PC-3 (cell line): ENCODE measurements at regions not wholly inside any gene's neighbourhood (a gene's known extent, or its start where the extent isn't known, plus 50 kb on each side); places are given as distances from the start of the nearest gene placed in this dataset.
"Not testable (repeated sequence)": the region's sequence is repeated elsewhere in the genome, so short reads cannot be mapped to it uniquely, and the experiment has no call there.

ENCODE experiments used
- ATAC-seq: fragments of 200-7000 bp; cut with Tn5 transposase; 2 replicates; pipeline ENCODE4 v1.9.1; 2020; ENCODE audit warnings: mild to moderate bottlenecking, moderate library complexity
- BruUV-seq: library from RNA; stranded (reverse); fragments of 400-500 nt; replicated peaks from 2 replicates; lab custom pipeline; 2021; lab: Mats Ljungman, UMichigan
- CTCF ChIA-PET: fragments of 300-600 bp; sonication (Branson Sonifier 250); formaldehyde crosslinking; loops from one replicate; lab custom pipeline; 2022; ENCODE audit warnings: antibody characterized with exemption; lab: Charles Lee
- POLR2A ChIA-PET: fragments of 300-600 bp; sonication (Branson Sonifier 250); formaldehyde crosslinking; loops from one replicate; lab custom pipeline; 2022; ENCODE audit warnings: antibody characterized with exemption; ENCODE audit not compliant: unreplicated experiment; lab: Charles Lee
- DNase-seq: peaks from one replicate; pipeline ENCODE4 v3.0.0-alpha.2; 2015
- H2AFZ ChIP-seq: fragments of 300-600 bp; sonication (generic); 2 replicates; pipeline ENCODE4 v1.6.0; 2016; ENCODE audit warnings: antibody characterized with exemption, low read length
- H3F3A ChIP-seq: fragments of 300-600 bp; sonication (generic); one replicate; pipeline ENCODE4 v1.6.0; 2017; ENCODE audit warnings: antibody characterized with exemption, low read length, control low read depth, mild to moderate bottlenecking; ENCODE audit not compliant: unreplicated experiment
- H3K27ac ChIP-seq: fragments of 300-600 bp; sonication (generic); 2 replicates; pipeline ENCODE4 v1.5.1; 2016; ENCODE audit warnings: mild to moderate bottlenecking, low read length
- H3K27me3 ChIP-seq: fragments of 300-600 bp; sonication (generic); 2 replicates; pipeline ENCODE4 v1.6.1; 2016; ENCODE audit warnings: low read length, mixed read lengths
- H3K36me3 ChIP-seq: fragments of 300-600 bp; sonication (generic); 2 replicates; pipeline ENCODE4 v1.6.1; 2016; ENCODE audit warnings: low read depth, mixed run types, low read length, mixed read lengths
- H3K4me1 ChIP-seq: fragments of 300-600 bp; sonication (generic); 2 replicates; pipeline ENCODE4 v1.5.1; 2016; ENCODE audit warnings: low read length; ENCODE audit not compliant: insufficient read depth
- H3K4me2 ChIP-seq: fragments of 300-600 bp; sonication (generic); 2 replicates; pipeline ENCODE4 v1.6.0; 2016; ENCODE audit warnings: low read length
- H3K4me3 ChIP-seq: fragments of 300-600 bp; sonication (generic); 2 replicates; pipeline ENCODE4 v1.5.1; 2016; ENCODE audit warnings: mild to moderate bottlenecking, low read length, mixed read lengths
- H3K79me2 ChIP-seq: fragments of 300-600 bp; sonication (generic); 2 replicates; pipeline ENCODE4 v1.6.1; 2017; ENCODE audit warnings: low read length, mixed read lengths
- H3K9ac ChIP-seq: fragments of 300-600 bp; sonication (generic); 2 replicates; pipeline ENCODE4 v1.6.0; 2016; ENCODE audit warnings: mild to moderate bottlenecking, low read length
- H3K9me2 ChIP-seq: fragments of 300-600 bp; sonication (generic); replicated peaks from 2 replicates; pipeline ENCODE4 v1.6.1; 2016; ENCODE audit warnings: mixed run types, low read length, mixed read lengths
- H3K9me3 ChIP-seq: fragments of 300-600 bp; sonication (generic); 2 replicates; pipeline ENCODE4 v1.6.1; 2016; ENCODE audit warnings: low read length, mixed read lengths
- H4K20me1 ChIP-seq: fragments of 300-600 bp; sonication (generic); 2 replicates; pipeline ENCODE4 v1.6.1; 2016; ENCODE audit warnings: low read length, mixed read lengths
- EZH2 ChIP-seq: fragments of 300-600 bp; sonication (generic); IDR thresholded peaks from one replicate; pipeline ENCODE4 v1.6.1; 2017; ENCODE audit warnings: antibody characterized with exemption, mild to moderate bottlenecking, low read length; ENCODE audit not compliant: unreplicated experiment
- EZH2phosphoT487 ChIP-seq: fragments of 300-600 bp; sonication (generic); IDR thresholded peaks from 2 replicates; pipeline ENCODE4 v1.6.1; 2018; ENCODE audit warnings: mild to moderate bottlenecking, antibody characterized with exemption, low read length, borderline replicate concordance
- intact Hi-C: fragments of 100-400 bp; cut with micrococcal nuclease; formaldehyde crosslinking; loops from 2 replicates; pipeline ENCODE4 v1.9.0; 2023
- TF ChIP-seq, protein P1 (sequence below): fragments of 300-600 bp; sonication (generic); conservative IDR thresholded peaks from 2 replicates; pipeline ENCODE4 v1.5.1; 2017; ENCODE audit warnings: antibody characterized with exemption, low read depth, mild to moderate bottlenecking, low read length

DNA sequence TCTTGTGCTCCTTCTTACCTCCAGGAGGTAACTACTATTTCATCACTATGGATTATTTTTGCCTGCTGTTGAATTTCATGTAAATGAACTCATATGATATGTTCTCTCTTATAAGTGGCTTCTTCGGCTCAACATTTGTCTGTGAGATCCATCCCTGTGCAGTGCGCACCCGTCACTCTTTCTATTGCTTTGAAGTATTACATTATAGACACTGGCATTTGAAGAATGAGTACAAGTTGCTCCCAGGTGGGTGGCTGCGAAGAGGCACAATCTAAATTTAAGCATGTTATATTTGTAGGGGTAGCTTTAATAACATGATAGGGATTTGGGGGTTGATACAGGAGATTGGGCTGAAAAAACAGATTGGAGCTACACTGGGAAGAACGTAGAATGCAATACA, 809.7 kb downstream of the CCSER2 start:
- Histone ChIP-seq H3K4me2 (no peak overlapping the region), H3K79me2 (no peaks in the 10 kb centered on the region), H3K9me3 (no peaks in the 10 kb centered on the region), H3F3A (no peaks in the 10 kb centered on the region), H2AFZ (no peak overlapping the region), H3K36me3 (no peaks in the 10 kb centered on the region), H3K4me3 (no peak overlapping the region), H3K9ac (no peak overlapping the region), H3K9me2 (no peaks in the 10 kb centered on the region), H3K27me3 (no peaks in the 10 kb centered on the region), H3K4me1 (no peaks in the 10 kb centered on the region), H4K20me1 (no peaks in the 10 kb centered on the region), H3K27ac (no peak overlapping the region)
- no TSS peak for BruUV-seq
- ATAC-seq (no peak), DNase-seq (no peak)
- POLR2A ChIA-PET, result no interaction called here
- CTCF ChIA-PET, result no interaction called here
- TF ChIP-seq, protein P1, sequence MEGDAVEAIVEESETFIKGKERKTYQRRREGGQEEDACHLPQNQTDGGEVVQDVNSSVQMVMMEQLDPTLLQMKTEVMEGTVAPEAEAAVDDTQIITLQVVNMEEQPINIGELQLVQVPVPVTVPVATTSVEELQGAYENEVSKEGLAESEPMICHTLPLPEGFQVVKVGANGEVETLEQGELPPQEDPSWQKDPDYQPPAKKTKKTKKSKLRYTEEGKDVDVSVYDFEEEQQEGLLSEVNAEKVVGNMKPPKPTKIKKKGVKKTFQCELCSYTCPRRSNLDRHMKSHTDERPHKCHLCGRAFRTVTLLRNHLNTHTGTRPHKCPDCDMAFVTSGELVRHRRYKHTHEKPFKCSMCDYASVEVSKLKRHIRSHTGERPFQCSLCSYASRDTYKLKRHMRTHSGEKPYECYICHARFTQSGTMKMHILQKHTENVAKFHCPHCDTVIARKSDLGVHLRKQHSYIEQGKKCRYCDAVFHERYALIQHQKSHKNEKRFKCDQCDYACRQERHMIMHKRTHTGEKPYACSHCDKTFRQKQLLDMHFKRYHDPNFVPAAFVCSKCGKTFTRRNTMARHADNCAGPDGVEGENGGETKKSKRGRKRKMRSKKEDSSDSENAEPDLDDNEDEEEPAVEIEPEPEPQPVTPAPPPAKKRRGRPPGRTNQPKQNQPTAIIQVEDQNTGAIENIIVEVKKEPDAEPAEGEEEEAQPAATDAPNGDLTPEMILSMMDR, result no peak
- no peak for TF ChIP-seq EZH2
- TF ChIP-seq EZH2phosphoT487, result no peak
- intact Hi-C loops, result no loop called here

DNA sequence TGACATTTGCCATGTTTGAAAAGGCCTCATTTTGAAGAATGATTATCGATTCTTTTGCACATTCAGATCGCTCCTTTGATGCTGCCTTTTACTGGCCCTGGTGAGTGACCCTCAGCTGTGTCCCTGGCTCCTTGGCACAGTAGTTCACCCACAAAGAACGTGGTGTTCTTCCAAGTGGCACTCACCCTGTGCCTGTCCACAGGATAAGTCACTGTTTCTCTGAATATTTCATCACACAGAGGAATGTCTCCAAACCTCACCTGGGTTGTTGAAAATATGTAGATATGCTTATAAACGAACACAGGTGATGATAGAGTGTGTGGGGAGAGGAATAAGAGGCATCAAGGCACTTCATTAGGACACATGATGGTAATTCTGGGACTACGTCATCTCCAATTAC, 810.7 kb downstream of the CCSER2 start:
- H2AFZ ChIP-seq, result no peak overlapping the region
- no peaks in the 10 kb centered on the region for H3K27me3 ChIP-seq
- H3K9me3 ChIP-seq, result no peaks in the 10 kb centered on the region
- H3K4me2 ChIP-seq, result no peak overlapping the region
- TF ChIP-seq, protein P1, result no peak
- TF ChIP-seq EZH2phosphoT487, result no peak
- TF ChIP-seq EZH2, result no peak
- H3K4me3 ChIP-seq, result no peak overlapping the region
- ATAC-seq (no peak), DNase-seq (no peak)
- H3K79me2 ChIP-seq, result no peaks in the 10 kb centered on the region
- H3K4me1 ChIP-seq, result no peaks in the 10 kb centered on the region
- intact Hi-C loops, result no loop called here
- no peaks in the 10 kb centered on the region for H4K20me1 ChIP-seq
- H3K9me2 ChIP-seq, result no peaks in the 10 kb centered on the region
- no peaks in the 10 kb centered on the region for H3K36me3 ChIP-seq
- no peak overlapping the region for H3K9ac ChIP-seq
- H3F3A ChIP-seq, result no peaks in the 10 kb centered on the region
- BruUV-seq, result no TSS peak
- H3K27ac ChIP-seq, result no peak overlapping the region
- ChIA-PET CTCF (no interaction called here), POLR2A (no interaction called here)

DNA sequence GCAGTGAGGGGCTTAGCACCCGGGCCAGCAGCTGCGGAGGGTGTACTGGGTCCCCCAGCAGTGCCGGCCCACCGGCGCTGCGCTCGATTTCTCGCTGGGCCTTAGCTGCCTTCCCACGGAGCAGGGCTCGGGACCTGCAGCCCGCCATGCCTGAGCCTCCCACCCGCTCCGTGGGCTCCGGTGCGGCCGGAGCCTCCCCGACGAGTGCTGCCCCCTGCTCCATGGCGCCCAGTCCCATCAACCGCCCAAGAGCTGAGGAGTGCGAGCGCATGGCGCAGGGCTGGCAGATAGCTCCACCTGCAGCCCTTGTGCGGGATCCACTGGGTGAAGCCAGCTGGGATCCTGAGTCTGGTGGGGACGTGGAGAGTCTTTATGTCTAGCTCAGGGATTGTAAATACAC, 813.1 kb downstream of the CCSER2 start:
- CTCF ChIA-PET, H3K27me3 ChIP-seq, H3K4me2 ChIP-seq, H3K36me3 ChIP-seq, H2AFZ ChIP-seq, H4K20me1 ChIP-seq, POLR2A ChIA-PET, H3K9me3 ChIP-seq, H3K79me2 ChIP-seq, H3K27ac ChIP-seq, H3K9me2 ChIP-seq, DNase-seq, H3K4me3 ChIP-seq, intact Hi-C loops, ATAC-seq, H3K9ac ChIP-seq, H3K4me1 ChIP-seq, BruUV-seq, H3F3A ChIP-seq: not testable (repeated sequence)
